NCI-H2107 treated with DMSO at 0.1 percent for 48 hours (cell line): ENCODE measurements at regions not wholly inside any gene's neighbourhood (a gene's known extent, or its start where the extent isn't known, plus 50 kb on each side); places are given as distances from the start of the nearest gene placed in this dataset.
"Not testable (repeated sequence)": the region's sequence is repeated elsewhere in the genome, so short reads cannot be mapped to it uniquely, and the experiment has no call there.

Source experiments
- DNase-seq: peaks from one replicate; lab custom pipeline; 2025; ENCODE audit not compliant: unreplicated experiment; lab: John Stamatoyannopoulos, UW

- no peak for DNase-seq
These were observed 1294.5 kb downstream of the KHDRBS2 start for GRCh38 chr6:60991427-60992028.

GRCh38 chr6:60952500-60952899 lies 1333.5 kb downstream of the KHDRBS2 start:
- no peak for DNase-seq

DNA sequence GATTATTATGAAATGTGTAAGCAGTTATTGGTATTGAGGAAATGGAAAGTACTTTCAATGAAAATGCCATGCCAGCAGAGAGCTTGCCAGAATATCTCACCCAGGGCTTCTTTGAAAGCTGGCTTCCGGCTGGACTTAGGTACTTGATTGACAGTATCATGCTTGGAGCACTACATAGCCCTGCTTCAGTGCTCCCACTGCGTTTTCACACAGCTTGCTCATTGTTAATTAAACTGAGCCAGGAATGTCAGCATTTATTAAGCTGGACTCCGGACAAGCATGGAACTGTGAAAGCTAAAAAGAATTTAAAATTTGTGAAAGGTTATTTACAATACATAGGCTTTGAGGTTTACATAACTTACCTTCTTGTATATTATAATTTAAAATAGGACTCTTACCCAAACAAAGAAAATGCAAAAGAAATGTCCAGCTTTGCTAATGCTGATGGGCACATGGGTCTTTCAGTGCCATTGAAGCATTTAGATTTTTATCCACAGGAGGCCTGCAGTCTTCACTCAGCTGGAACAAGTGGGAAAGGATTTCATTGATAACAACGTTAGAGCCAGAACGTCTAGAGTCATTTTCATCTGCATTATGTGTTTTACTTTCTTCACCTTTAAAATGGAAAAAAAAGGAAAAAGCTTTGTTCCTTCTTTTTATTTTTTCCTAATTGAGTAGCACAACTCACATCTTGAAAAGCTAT lies 1335.7 kb downstream of the KHDRBS2 start:
- DNase-seq, result not testable (repeated sequence)

DNA sequence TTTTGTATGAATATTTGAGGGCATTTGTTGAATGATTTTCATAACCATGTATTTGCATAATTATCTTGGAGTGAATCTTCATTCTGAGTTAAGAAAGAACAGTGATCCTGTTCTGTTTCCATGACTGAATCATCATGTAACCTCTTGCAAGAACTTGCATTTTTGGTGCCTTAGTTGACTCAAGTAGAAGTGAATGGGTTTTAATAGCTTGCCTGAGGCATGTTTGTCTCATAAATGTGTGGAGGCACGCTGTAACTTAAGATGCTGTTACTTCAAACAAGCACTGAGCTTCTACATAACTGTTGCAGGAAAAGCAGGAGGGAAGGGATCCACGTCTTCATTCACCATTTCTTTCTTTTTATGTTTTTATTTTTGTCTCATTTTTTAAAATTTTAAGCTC lies 1338.6 kb downstream of the KHDRBS2 start:
- DNase-seq, result not testable (repeated sequence)

GRCh38 chr6:60944803-60945202 lies 1341.2 kb downstream of the KHDRBS2 start:
- DNase-seq, result not testable (repeated sequence)

DNA sequence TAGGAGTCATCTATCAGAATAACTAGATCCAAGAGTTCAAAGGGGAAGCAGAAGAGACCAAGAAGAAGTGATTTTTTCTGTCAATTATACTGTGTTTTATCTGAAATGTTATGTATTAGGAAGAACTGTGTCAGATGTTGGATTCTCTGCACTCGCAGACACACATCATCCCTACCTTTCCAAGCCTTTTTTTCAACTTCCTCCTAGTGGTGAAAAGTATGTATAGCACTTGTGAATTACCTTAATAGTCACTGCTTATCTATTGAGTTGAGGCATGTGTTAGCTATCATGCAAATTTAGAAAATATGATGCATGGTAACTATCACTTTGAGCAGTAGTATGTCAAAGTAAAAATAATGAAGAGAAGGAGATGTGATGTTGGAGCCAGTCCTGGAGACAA lies 1350.1 kb downstream of the KHDRBS2 start:
- DNase-seq, result not testable (repeated sequence)

DNA sequence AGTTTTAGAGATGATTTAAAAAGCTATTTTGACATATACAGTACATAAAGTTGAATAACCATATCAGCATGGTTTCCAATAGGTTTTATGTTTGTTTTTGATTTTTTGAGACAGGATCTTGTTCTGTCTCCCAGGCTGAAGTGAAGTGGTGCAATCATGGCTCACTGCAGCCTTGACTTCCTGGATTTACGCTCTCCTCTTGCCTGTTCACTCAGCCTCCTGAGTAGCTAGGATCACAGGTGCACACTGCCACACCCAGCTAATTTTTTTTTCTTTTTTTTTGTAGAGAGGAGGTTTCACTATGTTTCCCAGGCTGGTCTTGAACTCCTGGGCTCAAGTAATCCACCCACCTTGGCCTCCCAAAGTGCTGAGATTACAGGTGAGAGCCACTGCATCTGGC lies 1366.4 kb downstream of the KHDRBS2 start:
- DNase-seq, result not testable (repeated sequence)

- DNase-seq, result not testable (repeated sequence)
These were observed 1382.2 kb downstream of the KHDRBS2 start for GRCh38 chr6:60903860-60904259.

GRCh38 chr6:60893374-60893773 lies 1392.7 kb downstream of the KHDRBS2 start:
- DNase-seq, result not testable (repeated sequence)

DNA sequence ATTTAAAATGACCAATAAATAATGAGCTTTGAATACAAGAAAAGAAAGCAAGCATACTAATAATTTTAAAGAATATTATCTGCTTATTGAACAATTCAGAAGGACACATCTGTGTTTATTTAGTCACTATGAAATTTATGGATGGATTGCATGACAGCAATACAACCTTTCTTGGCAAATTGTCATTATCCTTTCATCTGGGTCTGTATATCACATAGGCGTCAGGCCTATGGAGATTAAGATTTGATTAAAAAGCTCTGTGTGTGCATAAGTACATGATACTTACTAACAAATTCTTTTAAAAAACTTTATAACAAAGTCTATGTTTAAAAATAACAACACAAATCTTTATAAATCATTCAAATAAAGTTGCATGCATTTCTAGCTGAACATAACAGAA lies 1394.4 kb downstream of the KHDRBS2 start:
- DNase-seq, result no peak

- not testable (repeated sequence) for DNase-seq
These were observed 1408.6 kb downstream of the KHDRBS2 start for GRCh38 chr6:60877396-60877795.

DNA sequence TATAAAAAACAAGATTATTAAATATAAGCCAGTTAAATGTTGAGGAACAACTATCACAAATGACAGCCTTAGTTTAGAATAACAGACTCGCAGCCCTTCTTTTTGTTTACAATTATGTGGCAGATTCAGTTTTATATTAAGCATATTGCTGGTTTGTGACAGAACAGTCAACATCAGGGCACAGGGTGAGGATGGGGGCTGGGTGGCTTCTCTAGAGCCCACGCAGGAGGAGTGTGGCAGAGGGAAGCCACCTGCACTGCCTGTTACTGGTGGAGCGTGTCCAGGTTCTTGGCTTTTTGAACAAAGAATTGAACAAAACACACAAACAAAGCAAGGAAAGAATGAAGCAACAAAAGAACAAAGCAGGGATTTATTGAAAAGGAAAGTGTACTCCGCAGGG lies 1415.2 kb downstream of the KHDRBS2 start:
- not testable (repeated sequence) for DNase-seq

DNA sequence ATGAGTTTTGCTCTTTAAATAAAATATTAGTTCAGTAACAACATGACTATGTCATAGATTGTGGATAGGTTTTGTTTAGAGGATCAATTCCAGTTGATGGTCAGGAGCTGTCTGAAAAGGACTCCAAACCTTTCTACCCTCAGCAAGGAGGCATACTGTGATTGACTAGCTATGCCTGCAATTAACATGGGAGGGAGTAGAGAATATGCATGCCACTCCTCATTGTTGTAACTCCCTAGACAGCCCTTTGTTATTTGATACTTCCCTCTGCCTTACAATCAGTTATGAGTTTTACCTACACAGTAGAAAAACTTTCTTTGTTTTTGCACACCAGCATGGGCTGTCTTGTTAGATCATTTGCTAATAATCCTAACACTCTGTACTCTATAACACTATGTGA lies 1418.5 kb downstream of the KHDRBS2 start:
- no peak for DNase-seq

DNA sequence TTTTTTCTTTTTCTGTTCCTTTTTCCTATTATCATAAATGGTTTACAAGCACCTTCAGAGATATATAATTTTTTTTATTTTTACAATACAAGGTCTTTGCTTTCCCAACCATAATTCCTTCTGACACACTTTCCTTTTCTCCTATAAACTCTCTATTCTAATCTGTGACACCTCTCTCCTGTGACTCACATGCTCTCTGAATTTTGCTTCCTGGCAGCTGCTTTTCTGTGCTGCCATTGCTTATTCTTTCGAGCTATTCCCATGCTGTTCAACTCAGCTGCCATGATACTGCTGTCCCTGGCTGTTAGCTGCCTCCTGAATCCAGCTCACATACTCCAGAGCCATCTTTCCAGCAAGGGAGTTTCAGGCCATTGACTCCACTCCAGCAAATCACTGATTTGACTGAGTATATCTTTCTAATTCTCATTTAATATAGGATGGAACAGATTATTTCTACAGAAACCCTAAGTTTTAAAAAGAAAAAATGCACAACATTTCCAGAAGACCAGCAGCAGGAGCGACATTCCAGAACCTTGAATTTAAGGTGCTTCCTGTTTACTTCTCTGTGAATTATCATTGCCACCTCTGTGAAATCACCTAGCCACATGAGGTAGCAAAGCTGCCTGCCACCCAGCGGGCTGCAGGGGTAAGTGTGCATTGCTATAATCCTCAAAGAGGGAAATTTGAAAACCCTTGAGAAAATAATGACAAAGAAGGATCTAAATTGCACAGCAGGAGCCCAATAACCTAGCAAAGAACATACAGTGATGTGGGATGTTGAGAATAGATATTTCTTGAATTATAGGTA lies 1442.6 kb downstream of the KHDRBS2 start:
- DNase-seq, result not testable (repeated sequence)

- DNase-seq, result not testable (repeated sequence)
These were observed 1455.3 kb downstream of the KHDRBS2 start for GRCh38 chr6:60830726-60831125.

DNA sequence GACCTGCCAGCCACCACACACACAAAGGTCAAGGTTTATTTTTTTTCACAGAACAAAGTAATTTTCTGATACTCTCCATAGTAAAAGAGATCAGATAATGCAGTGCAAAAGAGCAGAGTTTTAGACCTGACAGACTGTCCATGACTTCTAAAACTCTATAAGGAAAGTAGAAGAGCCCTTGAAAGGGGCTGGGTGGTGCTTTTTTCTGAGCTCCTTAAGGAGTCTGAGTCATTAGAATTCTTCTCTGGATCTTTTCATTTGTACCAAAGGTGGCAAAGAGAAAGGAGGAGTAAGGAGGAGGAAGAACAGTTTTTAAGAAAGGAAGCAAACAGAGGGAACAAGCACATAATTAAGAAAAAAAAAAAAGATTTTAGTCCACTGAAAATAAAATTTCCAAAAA lies 1463.4 kb downstream of the KHDRBS2 start:
- DNase-seq, result not testable (repeated sequence)

DNA sequence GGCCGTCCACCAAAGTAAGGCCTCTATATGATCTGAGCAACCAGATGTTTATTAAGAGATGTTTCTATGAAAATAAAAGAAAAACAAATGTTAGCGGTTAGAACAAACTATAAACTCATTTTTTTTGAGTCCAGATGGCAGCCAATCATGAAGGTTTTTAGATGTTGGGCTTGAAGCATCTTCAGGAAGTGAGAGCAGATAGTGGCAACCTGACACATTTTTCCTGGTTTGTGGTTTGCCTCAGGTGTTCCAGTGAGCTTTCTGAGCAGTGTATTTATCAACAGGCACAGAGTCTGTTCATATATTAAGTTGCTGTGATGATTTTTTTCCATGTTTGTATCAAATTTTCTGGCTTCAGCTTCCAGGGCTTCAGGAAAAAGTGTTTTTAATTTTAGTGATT lies 1468.0 kb downstream of the KHDRBS2 start:
- DNase-seq, result not testable (repeated sequence)

- not testable (repeated sequence) for DNase-seq
These were observed 1471.2 kb downstream of the KHDRBS2 start for GRCh38 chr6:60814784-60815183.

DNA sequence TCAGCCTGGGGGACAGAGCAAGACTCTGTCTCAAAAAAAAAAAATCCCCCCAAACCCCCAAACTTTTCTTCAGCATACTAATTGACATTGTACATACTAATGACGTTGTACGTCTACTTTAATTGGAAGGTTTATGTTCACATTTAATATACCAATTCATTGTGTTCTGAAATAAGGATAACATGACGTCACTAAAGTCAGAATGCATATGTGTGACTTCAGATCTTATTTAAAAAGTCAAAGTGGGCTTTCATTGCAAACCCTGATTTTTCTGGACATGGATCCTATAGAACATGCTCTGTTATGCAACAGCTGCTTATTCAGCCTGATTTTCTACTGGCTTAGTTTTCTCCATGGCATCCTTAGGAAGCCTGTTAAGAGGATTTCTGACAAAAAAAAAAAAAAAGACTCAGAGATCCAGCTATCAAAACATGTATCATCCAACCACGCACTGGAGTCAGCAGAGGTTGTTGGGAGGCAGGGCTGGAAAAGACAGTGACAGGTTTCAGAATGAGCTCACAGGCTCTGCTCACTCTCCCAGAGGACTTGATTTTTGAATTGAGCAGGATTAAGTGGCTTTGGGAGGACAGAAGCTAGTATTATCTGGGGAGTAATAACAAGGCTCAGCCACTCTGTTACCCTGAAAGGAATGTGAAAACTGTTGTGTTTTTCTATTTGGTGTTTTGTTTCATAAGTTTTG lies 1472.0 kb downstream of the KHDRBS2 start:
- not testable (repeated sequence) for DNase-seq

DNA sequence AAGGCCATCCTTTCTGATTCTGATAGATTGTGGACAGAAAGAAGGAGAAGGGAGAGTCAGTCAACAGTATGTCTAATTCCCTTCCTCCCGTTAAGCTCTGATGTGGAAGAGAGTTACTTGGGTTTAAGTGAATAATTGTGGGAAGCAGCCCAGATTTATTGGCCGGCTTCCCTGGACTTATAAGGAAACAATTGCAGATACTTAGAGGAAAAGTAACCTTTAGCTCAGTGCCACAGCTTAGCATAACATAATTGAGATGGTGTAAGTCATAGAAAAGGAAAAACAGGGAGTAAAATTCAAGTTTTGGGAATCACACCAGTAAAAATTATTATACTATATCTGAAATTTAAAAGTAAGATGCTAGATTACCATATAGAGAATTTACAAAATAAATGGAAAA lies 1475.8 kb downstream of the KHDRBS2 start:
- DNase-seq, result not testable (repeated sequence)

GRCh38 chr6:60799146-60799545 lies 1486.9 kb downstream of the KHDRBS2 start:
- peak; percentile 2 for DNase-seq
